SK-N-SH (cell line): ENCODE measurements at regions not wholly inside any gene's neighbourhood (a gene's known extent, or its start where the extent isn't known, plus 50 kb on each side); places are given as distances from the start of the nearest gene placed in this dataset.

Experiments used
- CTCF ChIA-PET: fragments of 300-600, 350-600 bp; formaldehyde crosslinking; extraction: SDS; loops from one replicate; lab custom pipeline; 2021; lab: Yijun Ruan, JAX
- POLR2A ChIA-PET: fragments of 350-600 bp; sonication (Branson Sonifier 250); formaldehyde crosslinking; extraction: SDS; loops from one replicate; lab custom pipeline; 2020; ENCODE audit warnings: antibody characterized with exemption, inconsistent platforms; lab: Yijun Ruan, JAX
- DNase-seq: peaks from one replicate; pipeline ENCODE4 v3.0.0; 2012
- H2AFZ ChIP-seq: fragments of 200-600 bp; sonication (generic); 2 replicates; pipeline ENCODE4 v1.8.1; 2016; ENCODE audit warnings: antibody characterized with exemption, mild to moderate bottlenecking, low read depth
- H3F3A ChIP-seq: fragments of 200-600 bp; sonication (generic); replicated peaks from 2 replicates; pipeline ENCODE3; 2016; ENCODE audit warnings: antibody characterized with exemption, mild to moderate bottlenecking; ENCODE audit not compliant: insufficient read depth
- H3K27ac ChIP-seq, 2 experiments: fragments of 200-500 bp in 1 of 2; fragments of 200-600 bp in 1 of 2; sonication (Bioruptor generic) in 1 of 2; sonication (generic), shearing (Covaris generic) in 1 of 2; 2 replicates each; pipeline versions ENCODE4 v1.5.1 to v1.6.1; 2014 to 2016; ENCODE audit warnings: low read depth in 2 of 2, inconsistent platforms in 1 of 2, low read length in 1 of 2, mild to moderate bottlenecking in 1 of 2, mixed read lengths in 1 of 2
- H3K27me3 ChIP-seq: fragments of 200-600 bp; sonication (generic), shearing (Covaris generic); 2 replicates; pipeline ENCODE4 v1.6.1; 2016; ENCODE audit warnings: mixed run types; ENCODE audit not compliant: insufficient read depth
- H3K36me3 ChIP-seq, 2 experiments: fragments of 200-500 bp in 1 of 2; fragments of 200-600 bp in 1 of 2; sonication (Bioruptor generic) in 1 of 2; sonication (generic) in 1 of 2; replicated peaks in 1 of 2; 2 replicates each; pipeline versions ENCODE3 to v1.5.1; 2014 to 2016; ENCODE audit warnings: low read length in 1 of 2, mild to moderate bottlenecking in 1 of 2; ENCODE audit not compliant: insufficient read depth in 2 of 2, control insufficient read depth in 1 of 2
- H3K4me1 ChIP-seq, 2 experiments: fragments of 200-500 bp in 1 of 2; fragments of 200-600 bp in 1 of 2; sonication (Bioruptor generic) in 1 of 2; sonication (generic), shearing (Covaris generic) in 1 of 2; 2 replicates each; pipeline versions ENCODE4 v1.5.1 to v1.6.1; 2014 to 2016; ENCODE audit warnings: low read depth in 1 of 2, low read length in 1 of 2, mixed run types in 1 of 2; ENCODE audit not compliant: insufficient read depth in 2 of 2, control insufficient read depth in 1 of 2
- H3K4me2 ChIP-seq: fragments of 200-600 bp; sonication (generic), shearing (Covaris generic); 2 replicates; pipeline ENCODE4 v1.6.1; 2017; ENCODE audit warnings: mixed run types
- H3K4me3 ChIP-seq, 2 experiments: fragments of 200-500 bp in 1 of 2; fragments of 200-600 bp in 1 of 2; sonication (Bioruptor generic) in 1 of 2; sonication (generic), shearing (Covaris generic) in 1 of 2; 2 replicates each; pipeline versions ENCODE4 v1.5.1 to v1.8.1; 2014 to 2016; ENCODE audit warnings: low read depth in 2 of 2, inconsistent platforms in 1 of 2, low read length in 1 of 2, mild to moderate bottlenecking in 1 of 2, mixed read lengths in 1 of 2, moderate library complexity in 1 of 2
- H3K79me2 ChIP-seq: fragments of 200-600 bp; sonication (generic); 2 replicates; pipeline ENCODE4 v1.8.1; 2017; ENCODE audit warnings: mild to moderate bottlenecking; ENCODE audit not compliant: insufficient read depth
- H3K9ac ChIP-seq: fragments of 200-600 bp; sonication (generic); 2 replicates; pipeline ENCODE4 v1.6.1; 2017; ENCODE audit warnings: mixed run types
- H3K9me2 ChIP-seq: fragments of 200-600 bp; sonication (generic); 2 replicates; pipeline ENCODE4 v1.6.1; 2017; ENCODE audit warnings: mixed run types
- H3K9me3 ChIP-seq: fragments of 200-600 bp; sonication (generic); 2 replicates; pipeline ENCODE4 v1.6.1; 2017; ENCODE audit warnings: mixed run types, mild to moderate bottlenecking, moderate library complexity
- H4K20me1 ChIP-seq: fragments of 200-600 bp; sonication (generic); 2 replicates; pipeline ENCODE4 v1.6.1; 2017; ENCODE audit warnings: mild to moderate bottlenecking, mixed run types; ENCODE audit not compliant: insufficient read depth
- CTCF ChIP-seq: fragments of 200-600 bp; sonication (generic); IDR thresholded peaks from 2 replicates; pipeline ENCODE4 v1.6.1; 2017; ENCODE audit warnings: antibody characterized with exemption, mild to moderate bottlenecking, moderate library complexity
- EP300 ChIP-seq, 2 experiments: IDR thresholded peaks; 2 replicates each; pipeline versions ENCODE4 v1.4.0 to v1.6.1; 2012; ENCODE audit warnings: borderline replicate concordance in 1 of 2, low read depth in 1 of 2, low read length in 1 of 2
- EZH2phosphoT487 ChIP-seq: fragments of 200-600 bp; sonication (generic); IDR thresholded peaks from 2 replicates; pipeline ENCODE4 v1.6.1; 2017; ENCODE audit warnings: low read depth, mixed run types, mild to moderate bottlenecking, antibody characterized with exemption, moderate library complexity, borderline replicate concordance
- FOSL2 ChIP-seq: IDR thresholded peaks from 2 replicates; pipeline ENCODE4 v1.4.0; 2012; ENCODE audit warnings: low read depth, mild to moderate bottlenecking, moderate library complexity, borderline replicate concordance
- FOXJ3 ChIP-seq: sonication (generic); formaldehyde crosslinking; IDR thresholded peaks from 2 replicates; pipeline ENCODE4 v1.5.1; 2020; ENCODE audit warnings: mild to moderate bottlenecking, missing genetic modification reagents
- FOXM1 ChIP-seq: IDR thresholded peaks from 2 replicates; pipeline ENCODE4 v1.4.0; 2012; ENCODE audit warnings: low read depth, mild to moderate bottlenecking
- GATA2 ChIP-seq: sonication (generic); formaldehyde crosslinking; IDR thresholded peaks from 2 replicates; pipeline ENCODE4 v1.5.0; 2020; ENCODE audit warnings: mild to moderate bottlenecking, missing genetic modification reagents
- IRF3 ChIP-seq: fragments of 150-350 bp; IDR thresholded peaks from 2 replicates; pipeline ENCODE4 v1.6.1; 2016; ENCODE audit warnings: mild to moderate bottlenecking, low read depth, low read length
- MEF2A ChIP-seq: IDR thresholded peaks from 2 replicates; pipeline ENCODE4 v1.4.0; 2012; ENCODE audit warnings: low read depth, borderline replicate concordance
- MXI1 ChIP-seq: IDR thresholded peaks from 2 replicates; pipeline ENCODE4 v1.6.1; 2012; ENCODE audit warnings: mild to moderate bottlenecking, low read depth, low read length, improper control_type of control experiment
- NRF1 ChIP-seq: IDR thresholded peaks from 2 replicates; pipeline ENCODE4 v1.6.1; 2012; ENCODE audit warnings: low read depth, mild to moderate bottlenecking, low read length
- PBX3 ChIP-seq: IDR thresholded peaks from 2 replicates; pipeline ENCODE4; 2012
- RAD21 ChIP-seq: IDR thresholded peaks from 2 replicates; pipeline ENCODE4 v1.6.1; 2012; ENCODE audit warnings: mild to moderate bottlenecking, low read length
- REST ChIP-seq: IDR thresholded peaks from 2 replicates; pipeline ENCODE4 v1.6.1; 2012; ENCODE audit warnings: mild to moderate bottlenecking, low read depth, low read length, moderate library complexity
- SIN3A ChIP-seq: IDR thresholded peaks from 2 replicates; pipeline ENCODE4 v1.6.1; 2012; ENCODE audit warnings: low read depth, mild to moderate bottlenecking, low read length, moderate library complexity, borderline replicate concordance
- SMC3 ChIP-seq: IDR thresholded peaks from 2 replicates; pipeline ENCODE4 v1.6.1; 2012; ENCODE audit warnings: low read depth, low read length, improper control_type of control experiment
- TCF12 ChIP-seq: IDR thresholded peaks from 2 replicates; pipeline ENCODE4 v1.4.0; 2012
- TEAD4 ChIP-seq: IDR thresholded peaks from 2 replicates; pipeline ENCODE4 v1.4.0; 2012; ENCODE audit warnings: mild to moderate bottlenecking, borderline replicate concordance; ENCODE audit not compliant: insufficient read depth
- USF2 ChIP-seq: fragments of 150-350 bp; IDR thresholded peaks from 2 replicates; pipeline ENCODE4 v1.6.1; 2017; ENCODE audit warnings: antibody characterized with exemption, low read length, low read depth, borderline replicate concordance
- WGBS: methylation state at CpG from one replicate; pipeline ENCODE4 v1.1.6; 2017; ENCODE audit warnings: low lambda C conversion rate; 5-methylcytosine and 5-hydroxymethylcytosine counted together

GRCh38 chr17:33447090-33447489, 154.0 kb upstream of the ASIC2 start:
- 34% methylated on average over 5 of the region's 5 CpGs for WGBS
- no peak for DNase-seq
- no peaks in the 10 kb centered on the region for H3K27me3 ChIP-seq
- no peaks in the 10 kb centered on the region for H3K9me3 ChIP-seq
- H3K4me1 ChIP-seq = peaks cover 0 to 3% of the 10 kb centered on the region in 2 experiments; a peak in 1 of 4 replicates
- TF ChIP-seq GATA2 = peak; percentile 44
- TF ChIP-seq FOXM1 = no peak
- TF ChIP-seq, all 33 proteins: peak for 1
- Histone ChIP-seq H3K4me3 (no peak overlapping the region), H3K79me2 (no peaks in the 10 kb centered on the region), H3K9ac (no peak overlapping the region), H3K36me3 (no peaks in the 10 kb centered on the region), H2AFZ (no peak overlapping the region), H3K4me2 (no peak overlapping the region), H4K20me1 (no peaks in the 10 kb centered on the region), H3K9me2 (no peaks in the 10 kb centered on the region), H3K27ac (no peak overlapping the region; a peak in 1 of 4 replicates), H3F3A (no peaks in the 10 kb centered on the region)
- CTCF ChIA-PET = no interaction called here
- POLR2A ChIA-PET = no interaction called here

GRCh38 chr17:33451221-33451620, 158.1 kb upstream of the ASIC2 start:
- POLR2A ChIA-PET = no interaction called here
- no peaks in the 10 kb centered on the region for H3K9me2 ChIP-seq
- no peak for TF ChIP-seq EP300 (IDR thresholded peaks at IDR 0.05; ENCODE audit: borderline replicate concordance in 1 of 2, low read depth in 1 of 2, low read length in 1 of 2)
- no peak for TF ChIP-seq NRF1
- no peak for TF ChIP-seq MEF2A
- TF ChIP-seq SMC3 = no peak
- TF ChIP-seq TCF12 = no peak
- no peak for TF ChIP-seq FOSL2
- TF ChIP-seq IRF3 = no peak
- TF ChIP-seq EZH2phosphoT487 = no peak
- TF ChIP-seq RAD21 = no peak
- TF ChIP-seq CTCF = no peak
- TF ChIP-seq SIN3A = no peak
- TF ChIP-seq TEAD4 = no peak
- no peak for TF ChIP-seq FOXJ3 (CRISPR knock-in tag)
- TF ChIP-seq REST = no peak
- no peak for TF ChIP-seq GATA2
- TF ChIP-seq MXI1 = no peak
- TF ChIP-seq USF2 = no peak
- no peak for TF ChIP-seq PBX3
- 59% methylated on average over 7 of the region's 7 CpGs for WGBS
- no peak overlapping the region for H2AFZ ChIP-seq
- H4K20me1 ChIP-seq = no peaks in the 10 kb centered on the region
- no peaks in the 10 kb centered on the region for H3K79me2 ChIP-seq
- H3K27me3 ChIP-seq = no peaks in the 10 kb centered on the region
- no peak overlapping the region for H3K4me2 ChIP-seq
- no peaks in the 10 kb centered on the region for H3K9me3 ChIP-seq
- no peaks in the 10 kb centered on the region for H3F3A ChIP-seq
- DNase-seq = no peak
- H3K36me3 ChIP-seq = no peaks in the 10 kb centered on the region
- no peak overlapping the region for H3K9ac ChIP-seq
- H3K27ac ChIP-seq = no peak overlapping the region
- H3K4me3 ChIP-seq = no peak overlapping the region
- H3K4me1 ChIP-seq = peaks cover 0 to 3% of the 10 kb centered on the region in 2 experiments; a peak in 1 of 4 replicates
- CTCF ChIA-PET = interaction anchor here (1.4 kb wide), 1 partner anchor 27 kb away, joined by 3 read pairs; no protein-coding TSS in a partner anchor
